Activated naive CD4-positive, alpha-beta T cell treated with anti-CD3 and anti-CD28 coated beads, Interleukin-2, amount 10 ng/mL, durations not matched to agents 7 days and 5 days (primary cell): ENCODE measurements at regions not wholly inside any gene's neighbourhood (a gene's known extent, or its start where the extent isn't known, plus 50 kb on each side); places are given as distances from the start of the nearest gene placed in this dataset.
"Not testable (repeated sequence)": the region's sequence is repeated elsewhere in the genome, so short reads cannot be mapped to it uniquely, and the experiment has no call there.

ENCODE experiments used
- CTCF ChIA-PET: fragments of 350-600 bp; sonication (Branson Sonifier 250); formaldehyde crosslinking; loops from one replicate; lab custom pipeline; 2021; ENCODE audit warnings: antibody characterized with exemption; lab: Charles Lee
- DNase-seq: peaks from one replicate; pipeline ENCODE4 v3.0.0-alpha.2; 2020
- H3K27ac Mint-ChIP-seq: one replicate; pipeline ENCODE4 v1.8.0; 2021; ENCODE audit warnings: mild to moderate bottlenecking, moderate library complexity, mixed read lengths
- H3K27me3 Mint-ChIP-seq: one replicate; pipeline ENCODE4 v1.8.0; 2021; ENCODE audit warnings: mild to moderate bottlenecking, mixed read lengths
- H3K36me3 Mint-ChIP-seq: one replicate; pipeline ENCODE4 v1.8.0; 2021; ENCODE audit warnings: mixed read lengths
- H3K4me1 Mint-ChIP-seq: one replicate; pipeline ENCODE4 v1.8.0; 2021; ENCODE audit warnings: mixed read lengths
- H3K4me3 Mint-ChIP-seq: one replicate; pipeline ENCODE4 v1.8.0; 2021; ENCODE audit warnings: mild to moderate bottlenecking, moderate library complexity, mixed read lengths
- H3K9me3 Mint-ChIP-seq: one replicate; pipeline ENCODE4 v1.8.0; 2021; ENCODE audit warnings: mixed read lengths

- Mint-ChIP-seq H3K27me3 (peaks cover 3% of the 10 kb centered on the region), H3K9me3 (no peaks in the 10 kb centered on the region), H3K36me3 (no peaks in the 10 kb centered on the region), H3K27ac (no peak overlapping the region), H3K4me1 (peaks cover 2% of the 10 kb centered on the region), H3K4me3 (no peak overlapping the region)
- CTCF ChIA-PET = interaction anchor here (1.2 kb wide), 1 partner anchor 858 kb away, joined by 3 read pairs; the partner anchor contains the start of gene GLIPR1L1
- DNase-seq = no peak
These were observed 107.9 kb upstream of the NAP1L1 start for GRCh38 chr12:76192416-76192815.

GRCh38 chr12:76190299-76190698, 105.8 kb upstream of the NAP1L1 start:
- H3K4me3 Mint-ChIP-seq = no peak overlapping the region
- H3K27ac Mint-ChIP-seq = no peak overlapping the region
- CTCF ChIA-PET = interaction anchor here (0.7 kb wide), 2 partner anchors 12 to 399 kb away, joined by 3 to 4 read pairs; no protein-coding TSS in a partner anchor
- DNase-seq = no peak
- peaks cover 7% of the 10 kb centered on the region for H3K27me3 Mint-ChIP-seq
- peaks cover 2% of the 10 kb centered on the region for H3K4me1 Mint-ChIP-seq
- H3K9me3 Mint-ChIP-seq = no peaks in the 10 kb centered on the region
- H3K36me3 Mint-ChIP-seq = no peaks in the 10 kb centered on the region

GRCh38 chr12:76189851-76190250, 105.4 kb upstream of the NAP1L1 start:
- no peaks in the 10 kb centered on the region for H3K36me3 Mint-ChIP-seq
- no peak overlapping the region for H3K4me3 Mint-ChIP-seq
- H3K27me3 Mint-ChIP-seq = peaks cover 11% of the 10 kb centered on the region
- no peak overlapping the region for H3K27ac Mint-ChIP-seq
- CTCF ChIA-PET = interaction anchor here (0.7 kb wide), 2 partner anchors 12 to 399 kb away, joined by 3 to 4 read pairs; no protein-coding TSS in a partner anchor
- H3K4me1 Mint-ChIP-seq = peaks cover 2% of the 10 kb centered on the region
- no peak for DNase-seq
- no peaks in the 10 kb centered on the region for H3K9me3 Mint-ChIP-seq

- Mint-ChIP-seq H3K4me1 (no peaks in the 10 kb centered on the region), H3K27me3 (peaks cover 11% of the 10 kb centered on the region), H3K27ac (no peak overlapping the region), H3K9me3 (no peaks in the 10 kb centered on the region), H3K36me3 (no peaks in the 10 kb centered on the region), H3K4me3 (no peak overlapping the region)
- CTCF ChIA-PET = no interaction called here
- no peak for DNase-seq
These were observed 102.7 kb upstream of the NAP1L1 start for GRCh38 chr12:76187177-76187576.

- no peaks in the 10 kb centered on the region for H3K4me1 Mint-ChIP-seq
- no peaks in the 10 kb centered on the region for H3K9me3 Mint-ChIP-seq
- no peak overlapping the region for H3K27ac Mint-ChIP-seq
- no peak overlapping the region for H3K4me3 Mint-ChIP-seq
- peaks cover 12% of the 10 kb centered on the region for H3K27me3 Mint-ChIP-seq
- no peaks in the 10 kb centered on the region for H3K36me3 Mint-ChIP-seq
- DNase-seq = no peak
- CTCF ChIA-PET = no interaction called here
These were observed 101.8 kb upstream of the NAP1L1 start for GRCh38 chr12:76186131-76186906.

- no peak for DNase-seq
- CTCF ChIA-PET = no interaction called here
- H3K27me3 Mint-ChIP-seq = peaks cover 18% of the 10 kb centered on the region
- H3K4me1 Mint-ChIP-seq = no peaks in the 10 kb centered on the region
- no peaks in the 10 kb centered on the region for H3K36me3 Mint-ChIP-seq
- H3K27ac Mint-ChIP-seq = no peak overlapping the region
- no peak overlapping the region for H3K4me3 Mint-ChIP-seq
- no peaks in the 10 kb centered on the region for H3K9me3 Mint-ChIP-seq
These were observed 99.1 kb upstream of the NAP1L1 start for GRCh38 chr12:76183459-76184186.

GRCh38 chr12:76180401-76181277, 96.2 kb upstream of the NAP1L1 start:
- Mint-ChIP-seq H3K36me3 (no peaks in the 10 kb centered on the region), H3K9me3 (no peaks in the 10 kb centered on the region), H3K4me1 (no peaks in the 10 kb centered on the region), H3K27ac (no peak overlapping the region), H3K4me3 (no peak overlapping the region), H3K27me3 (peaks cover 14% of the 10 kb centered on the region)
- DNase-seq = no peak
- CTCF ChIA-PET = interaction anchor here (1.4 kb wide), 1 partner anchor 22 kb away, joined by 3 read pairs; no protein-coding TSS in a partner anchor

- Mint-ChIP-seq H3K4me3 (no peak overlapping the region), H3K4me1 (no peaks in the 10 kb centered on the region), H3K27ac (no peak overlapping the region), H3K9me3 (no peaks in the 10 kb centered on the region), H3K36me3 (no peaks in the 10 kb centered on the region), H3K27me3 (peaks cover 7% of the 10 kb centered on the region)
- CTCF ChIA-PET = interaction anchor here (1.8 kb wide), 1 partner anchor 19 kb away, joined by 5 read pairs; no protein-coding TSS in a partner anchor
- no peak for DNase-seq
These were observed 94.0 kb upstream of the NAP1L1 start for GRCh38 chr12:76178452-76178851.

- Mint-ChIP-seq H3K27ac (no peak overlapping the region), H3K4me1 (no peaks in the 10 kb centered on the region), H3K27me3 (peaks cover 7% of the 10 kb centered on the region), H3K4me3 (no peak overlapping the region), H3K36me3 (no peaks in the 10 kb centered on the region), H3K9me3 (no peaks in the 10 kb centered on the region)
- DNase-seq = no peak
- CTCF ChIA-PET = interaction anchor here (1.8 kb wide), 1 partner anchor 18 kb away, joined by 5 read pairs; no protein-coding TSS in a partner anchor
These were observed 93.3 kb upstream of the NAP1L1 start for GRCh38 chr12:76177821-76178220.

GRCh38 chr12:76176940-76177339, 92.5 kb upstream of the NAP1L1 start:
- H3K4me3 Mint-ChIP-seq = no peak overlapping the region
- no peaks in the 10 kb centered on the region for H3K36me3 Mint-ChIP-seq
- H3K27ac Mint-ChIP-seq = no peak overlapping the region
- H3K4me1 Mint-ChIP-seq = no peaks in the 10 kb centered on the region
- peaks cover 7% of the 10 kb centered on the region for H3K27me3 Mint-ChIP-seq
- H3K9me3 Mint-ChIP-seq = no peaks in the 10 kb centered on the region
- CTCF ChIA-PET = interaction anchor here (0.5 to 1.8 kb wide), 3 partner anchors 17 to 1055 kb away, joined by 3 to 5 read pairs (median 3); no protein-coding TSS in a partner anchor
- DNase-seq = no peak

- H3K27ac Mint-ChIP-seq, CTCF ChIA-PET, H3K9me3 Mint-ChIP-seq, H3K4me1 Mint-ChIP-seq, DNase-seq, H3K27me3 Mint-ChIP-seq, H3K36me3 Mint-ChIP-seq, H3K4me3 Mint-ChIP-seq: not testable (repeated sequence)
These were observed 91.5 kb upstream of the NAP1L1 start for GRCh38 chr12:76175946-76176345.

- Mint-ChIP-seq H3K4me1 (no peaks in the 10 kb centered on the region), H3K9me3 (no peaks in the 10 kb centered on the region), H3K4me3 (no peak overlapping the region), H3K27ac (no peak overlapping the region), H3K36me3 (no peaks in the 10 kb centered on the region), H3K27me3 (peaks cover 12% of the 10 kb centered on the region)
- CTCF ChIA-PET = no interaction called here
- DNase-seq = no peak
These were observed 89.3 kb upstream of the NAP1L1 start for GRCh38 chr12:76173756-76174155.

- CTCF ChIA-PET = interaction anchor here (0.6 to 2.2 kb wide), 11 partner anchors 14 to 632 kb away, joined by 3 to 10 read pairs (median 3); no protein-coding TSS in a partner anchor
- H3K27ac Mint-ChIP-seq = no peak overlapping the region
These were observed 74.2 kb upstream of the NAP1L1 start for GRCh38 chr12:76158518-76159321.

More at GRCh38 chr12:76158518-76159321, 74.2 kb upstream of the NAP1L1 start:
- Mint-ChIP-seq H3K4me1 (peaks cover 9% of the 10 kb centered on the region), H3K9me3 (no peaks in the 10 kb centered on the region), H3K4me3 (peak overlapping the region; percentile 30), H3K27me3 (no peaks in the 10 kb centered on the region), H3K36me3 (no peaks in the 10 kb centered on the region)
- DNase-seq = peak; percentile 72
